ENCODE measurements at regions not wholly inside any gene's neighbourhood (a gene's known extent, or its start where the extent isn't known, plus 50 kb on each side); places are given as distances from the start of the nearest gene placed in this dataset.

DNA sequence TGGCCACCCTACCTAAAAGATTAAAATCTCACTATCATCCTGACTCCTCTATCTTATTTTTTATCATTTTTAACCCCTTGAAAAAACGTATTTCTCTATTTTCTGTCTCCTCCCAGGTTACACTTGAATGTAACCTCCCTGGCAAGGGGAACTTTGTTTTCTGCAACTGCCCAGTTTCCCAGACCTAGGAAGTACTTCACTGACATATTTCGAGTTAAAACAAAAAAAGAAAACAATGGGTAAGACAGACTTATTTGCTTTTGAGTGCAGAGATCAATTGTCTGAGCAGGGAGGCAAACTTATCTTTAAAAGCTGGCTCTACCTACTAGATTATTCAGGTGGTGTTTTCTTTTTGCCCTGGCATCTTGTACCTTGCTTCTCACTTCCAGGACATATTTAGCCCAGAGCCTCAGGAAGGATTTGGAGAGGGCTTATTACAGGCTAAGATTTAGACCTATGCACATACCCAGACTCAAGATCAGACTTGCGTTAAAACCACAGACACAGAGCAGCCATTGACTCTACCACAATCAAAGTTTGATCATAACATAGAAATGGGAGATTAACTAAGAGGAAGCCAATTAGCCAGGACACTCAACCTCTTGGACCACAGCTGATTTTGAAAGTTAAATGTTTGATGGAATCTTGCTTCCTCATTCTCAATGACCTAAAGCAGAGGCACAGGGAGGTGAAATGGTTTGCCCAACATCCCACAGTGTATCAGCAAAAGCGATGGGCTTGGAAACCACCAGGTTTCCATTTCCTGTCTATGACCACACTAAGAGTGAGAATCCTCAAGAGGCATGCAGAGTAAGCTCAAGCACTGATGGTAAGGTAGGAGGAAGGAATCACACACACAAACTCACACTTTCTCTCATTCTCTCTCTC lies 169.5 kb upstream of the THBS1 start:
- no peak for TF ChIP-seq GATA3 (IDR thresholded peaks at IDR 0.05; ENCODE audit: low read depth, low read length)
- TF ChIP-seq GATA2 (IDR thresholded peaks at IDR 0.05; ENCODE audit: low read depth, low read length): no peak

All from SH-SY5Y (cell line).